HFFc6 (cell line): ENCODE measurements at regions not wholly inside any gene's neighbourhood (a gene's known extent, or its start where the extent isn't known, plus 50 kb on each side); places are given as distances from the start of the nearest gene placed in this dataset.

Source experiments
- DNase-seq: peaks from one replicate; pipeline ENCODE4 v3.0.0-alpha.2; 2018
- H3K27ac Mint-ChIP-seq: 2 replicates; pipeline ENCODE4 v1.8.0; 2020; ENCODE audit warnings: mild to moderate bottlenecking, mixed read lengths
- H3K27me3 Mint-ChIP-seq: 2 replicates; pipeline ENCODE4 v1.8.0; 2021; ENCODE audit warnings: mild to moderate bottlenecking, moderate library complexity, mixed read lengths; ENCODE audit not compliant: insufficient read depth
- H3K36me3 Mint-ChIP-seq: 2 replicates; pipeline ENCODE4 v1.8.0; 2021; ENCODE audit warnings: low read depth, mixed read lengths
- H3K4me1 Mint-ChIP-seq: 2 replicates; pipeline ENCODE4 v1.8.0; 2020; ENCODE audit warnings: low read depth, mixed read lengths
- H3K4me3 Mint-ChIP-seq: 2 replicates; pipeline ENCODE4 v1.8.0; 2020; ENCODE audit warnings: mild to moderate bottlenecking, moderate library complexity, mixed read lengths
- H3K9me3 Mint-ChIP-seq: 2 replicates; pipeline ENCODE4 v1.8.0; 2020; ENCODE audit warnings: mild to moderate bottlenecking, mixed read lengths
- TF ChIP-seq, protein P1 (sequence below): fragments of 200-600 bp; sonication (generic); IDR thresholded peaks from 2 replicates; pipeline ENCODE4 v1.5.0; 2021; ENCODE audit warnings: antibody characterized with exemption, mild to moderate bottlenecking

DNA sequence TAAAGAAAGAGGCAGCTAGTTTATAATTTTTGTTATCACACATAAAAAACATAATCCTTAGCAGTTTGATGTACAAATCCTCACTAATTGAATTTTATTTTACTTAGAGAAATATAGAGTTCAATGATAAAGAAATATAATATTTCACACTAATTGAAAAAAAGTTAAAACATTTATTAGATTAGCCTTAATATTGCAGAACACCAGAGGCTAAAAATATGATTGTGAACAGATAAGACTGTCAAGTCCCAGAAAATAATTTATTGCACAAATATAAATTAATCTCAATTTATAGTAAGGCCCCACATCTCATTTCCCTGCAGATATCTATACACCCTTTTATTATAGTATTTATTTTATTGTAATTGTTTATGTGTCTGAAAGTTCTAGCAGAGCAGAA lies 690.8 kb upstream of the PHF14 start:
- no peak overlapping the region for H3K27ac Mint-ChIP-seq
- TF ChIP-seq, protein P1, sequence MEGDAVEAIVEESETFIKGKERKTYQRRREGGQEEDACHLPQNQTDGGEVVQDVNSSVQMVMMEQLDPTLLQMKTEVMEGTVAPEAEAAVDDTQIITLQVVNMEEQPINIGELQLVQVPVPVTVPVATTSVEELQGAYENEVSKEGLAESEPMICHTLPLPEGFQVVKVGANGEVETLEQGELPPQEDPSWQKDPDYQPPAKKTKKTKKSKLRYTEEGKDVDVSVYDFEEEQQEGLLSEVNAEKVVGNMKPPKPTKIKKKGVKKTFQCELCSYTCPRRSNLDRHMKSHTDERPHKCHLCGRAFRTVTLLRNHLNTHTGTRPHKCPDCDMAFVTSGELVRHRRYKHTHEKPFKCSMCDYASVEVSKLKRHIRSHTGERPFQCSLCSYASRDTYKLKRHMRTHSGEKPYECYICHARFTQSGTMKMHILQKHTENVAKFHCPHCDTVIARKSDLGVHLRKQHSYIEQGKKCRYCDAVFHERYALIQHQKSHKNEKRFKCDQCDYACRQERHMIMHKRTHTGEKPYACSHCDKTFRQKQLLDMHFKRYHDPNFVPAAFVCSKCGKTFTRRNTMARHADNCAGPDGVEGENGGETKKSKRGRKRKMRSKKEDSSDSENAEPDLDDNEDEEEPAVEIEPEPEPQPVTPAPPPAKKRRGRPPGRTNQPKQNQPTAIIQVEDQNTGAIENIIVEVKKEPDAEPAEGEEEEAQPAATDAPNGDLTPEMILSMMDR, result no peak
- H3K27me3 Mint-ChIP-seq, result no peaks in the 10 kb centered on the region
- no peaks in the 10 kb centered on the region; the same call in 1 of the 2 replicates for H3K36me3 Mint-ChIP-seq
- H3K4me1 Mint-ChIP-seq, result no peaks in the 10 kb centered on the region
- H3K9me3 Mint-ChIP-seq, result peaks cover 33% of the 10 kb centered on the region
- no peak for DNase-seq
- no peak overlapping the region for H3K4me3 Mint-ChIP-seq

DNA sequence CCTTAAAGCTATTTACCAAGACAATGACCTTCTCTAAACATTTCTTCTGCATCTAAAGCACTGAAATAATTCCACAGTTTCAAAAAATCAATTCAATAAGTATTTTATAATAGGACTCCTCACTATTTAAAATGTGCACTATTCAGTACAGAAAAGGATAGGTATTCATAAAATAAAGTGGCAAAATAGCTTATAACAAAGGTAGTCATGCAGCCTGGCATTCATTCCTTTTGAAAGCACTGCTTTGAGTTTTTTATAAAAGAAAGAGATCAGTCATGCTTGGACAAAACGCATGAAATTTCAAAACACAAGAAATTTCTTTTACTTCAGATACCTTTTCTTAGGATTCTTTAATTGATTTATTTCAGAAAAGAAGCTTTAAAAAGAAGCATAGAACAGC lies 689.7 kb upstream of the PHF14 start:
- Mint-ChIP-seq H3K4me3 (no peak overlapping the region), H3K36me3 (no peaks in the 10 kb centered on the region; the same call in 1 of the 2 replicates), H3K27me3 (no peaks in the 10 kb centered on the region), H3K9me3 (peaks cover 27% of the 10 kb centered on the region), H3K4me1 (no peaks in the 10 kb centered on the region), H3K27ac (no peak overlapping the region)
- DNase-seq, result no peak
- TF ChIP-seq, protein P1, result no peak

DNA sequence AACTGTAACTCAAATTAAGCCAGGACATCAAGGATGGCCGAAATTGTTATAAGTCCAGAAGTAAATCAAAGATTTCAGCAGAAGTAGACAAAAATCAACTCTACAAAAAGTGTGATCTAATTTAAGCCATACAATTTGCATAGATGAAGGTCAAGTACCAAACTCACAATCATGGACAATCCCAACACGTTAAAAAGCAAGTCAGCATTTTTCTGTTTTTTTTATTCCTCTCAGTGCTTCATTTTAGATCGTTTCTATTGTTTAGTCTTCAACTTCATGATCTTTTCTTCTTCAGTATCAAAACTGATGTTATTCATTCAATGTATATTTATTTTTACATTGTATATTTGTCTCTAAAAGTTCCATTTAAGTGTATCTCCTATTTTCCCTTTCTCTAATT lies 674.3 kb upstream of the PHF14 start:
- no peak overlapping the region for H3K4me3 Mint-ChIP-seq
- H3K9me3 Mint-ChIP-seq, result peaks cover 33% of the 10 kb centered on the region
- H3K27me3 Mint-ChIP-seq, result peaks cover 2% of the 10 kb centered on the region; the same call in 1 of the 2 replicates
- H3K4me1 Mint-ChIP-seq, result no peaks in the 10 kb centered on the region
- TF ChIP-seq, protein P1, result no peak
- no peak for DNase-seq
- H3K27ac Mint-ChIP-seq, result no peak overlapping the region
- no peaks in the 10 kb centered on the region for H3K36me3 Mint-ChIP-seq

DNA sequence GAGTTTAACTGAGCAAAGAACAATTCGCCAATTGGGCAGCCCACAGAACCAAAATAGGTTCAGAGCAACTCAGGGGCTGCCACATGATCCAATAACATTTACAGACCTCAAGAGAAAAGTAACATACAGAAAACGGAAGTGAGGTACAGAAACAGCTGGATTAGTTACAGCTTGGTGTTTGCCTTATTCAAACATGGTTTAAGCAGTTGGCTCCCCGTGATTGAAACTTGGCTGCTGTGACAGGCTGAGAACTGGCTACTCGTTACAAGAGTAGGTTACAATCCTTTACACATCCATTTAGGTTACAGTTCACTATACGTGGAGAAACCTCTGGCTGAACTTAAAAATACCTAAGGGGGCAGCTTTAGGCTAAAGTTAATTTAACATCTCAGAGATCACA lies 673.1 kb upstream of the PHF14 start:
- no peak overlapping the region for H3K27ac Mint-ChIP-seq
- TF ChIP-seq, protein P1, result no peak
- no peak for DNase-seq
- H3K9me3 Mint-ChIP-seq, result peaks cover 34% of the 10 kb centered on the region
- H3K36me3 Mint-ChIP-seq, result no peaks in the 10 kb centered on the region
- no peaks in the 10 kb centered on the region for H3K4me1 Mint-ChIP-seq
- no peak overlapping the region for H3K4me3 Mint-ChIP-seq
- H3K27me3 Mint-ChIP-seq, result peaks cover 2% of the 10 kb centered on the region; the same call in 1 of the 2 replicates

DNA sequence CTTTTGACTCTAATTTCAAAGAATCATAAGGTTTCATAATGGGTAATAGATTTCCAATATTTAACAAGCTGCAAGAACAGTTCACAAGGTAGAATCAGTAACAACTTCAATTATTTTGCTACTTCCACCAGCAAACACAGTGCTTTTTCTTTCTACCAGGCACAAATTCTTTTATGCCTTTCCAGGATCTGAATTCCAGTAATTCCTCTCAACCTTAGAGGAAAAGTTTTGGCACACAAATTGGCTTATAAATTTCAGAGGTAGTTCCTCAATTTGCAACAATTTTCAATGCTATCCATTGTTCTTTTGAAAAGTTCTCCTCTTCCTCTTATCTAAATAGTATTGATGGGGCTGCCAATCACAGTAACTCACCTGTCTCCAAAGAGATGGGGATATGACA lies 665.4 kb upstream of the PHF14 start:
- TF ChIP-seq, protein P1, result no peak
- no peaks in the 10 kb centered on the region for H3K4me1 Mint-ChIP-seq
- DNase-seq, result no peak
- peaks cover 38% of the 10 kb centered on the region for H3K9me3 Mint-ChIP-seq
- H3K27ac Mint-ChIP-seq, result no peak overlapping the region
- no peaks in the 10 kb centered on the region for H3K27me3 Mint-ChIP-seq
- peaks cover 4% of the 10 kb centered on the region; the same call in 1 of the 2 replicates for H3K36me3 Mint-ChIP-seq
- no peak overlapping the region for H3K4me3 Mint-ChIP-seq

DNA sequence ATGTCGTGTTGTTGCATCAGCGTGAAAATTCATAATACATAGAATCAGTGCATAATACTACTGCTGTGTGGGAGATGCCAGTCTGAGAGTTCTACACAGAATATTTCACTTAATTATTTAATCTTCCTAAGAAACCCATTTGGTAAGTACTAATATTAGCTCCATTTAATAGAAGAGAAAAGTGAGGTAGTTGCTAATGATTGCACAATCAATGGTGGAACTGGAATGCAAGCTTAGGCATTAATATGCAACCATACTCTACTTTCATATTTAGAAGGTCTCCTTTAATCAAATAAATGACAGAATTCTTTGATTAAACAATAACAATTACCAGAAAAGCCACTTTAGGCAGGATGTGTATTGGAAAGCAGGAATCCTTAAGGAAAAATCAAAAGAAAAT lies 660.7 kb upstream of the PHF14 start:
- DNase-seq, result no peak
- Mint-ChIP-seq H3K4me1 (no peaks in the 10 kb centered on the region), H3K36me3 (peaks cover 8% of the 10 kb centered on the region), H3K27me3 (no peaks in the 10 kb centered on the region), H3K27ac (no peak overlapping the region), H3K4me3 (no peak overlapping the region), H3K9me3 (peaks cover 36% of the 10 kb centered on the region)
- TF ChIP-seq, protein P1, result no peak
